ENCODE measurements at regions not wholly inside any gene's neighbourhood (a gene's known extent, or its start where the extent isn't known, plus 50 kb on each side); places are given as distances from the start of the nearest gene placed in this dataset.
"Not testable (repeated sequence)": the region's sequence is repeated elsewhere in the genome, so short reads cannot be mapped to it uniquely, and the experiment has no call there.

DNA sequence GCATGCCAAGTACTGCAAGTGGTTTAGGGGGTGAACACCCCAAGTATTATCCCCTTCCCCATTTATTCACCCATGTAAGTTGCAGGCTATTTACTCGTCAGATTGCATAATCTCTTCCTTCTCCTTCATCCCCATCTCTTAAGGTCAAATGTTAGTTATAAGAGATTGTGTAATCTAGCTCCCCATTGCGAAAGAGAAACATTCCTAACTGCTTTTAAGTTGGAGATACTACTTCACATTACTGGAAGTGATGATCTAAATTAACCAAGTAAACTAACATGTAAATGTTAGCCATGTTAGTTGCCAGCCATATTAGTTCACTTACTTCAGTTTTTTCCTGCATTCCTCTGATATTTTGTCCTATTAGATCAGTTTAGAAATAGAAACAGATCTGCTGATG lies 262.3 kb downstream of the TAF11L14 start:
- no peak for DNase-seq

DNA sequence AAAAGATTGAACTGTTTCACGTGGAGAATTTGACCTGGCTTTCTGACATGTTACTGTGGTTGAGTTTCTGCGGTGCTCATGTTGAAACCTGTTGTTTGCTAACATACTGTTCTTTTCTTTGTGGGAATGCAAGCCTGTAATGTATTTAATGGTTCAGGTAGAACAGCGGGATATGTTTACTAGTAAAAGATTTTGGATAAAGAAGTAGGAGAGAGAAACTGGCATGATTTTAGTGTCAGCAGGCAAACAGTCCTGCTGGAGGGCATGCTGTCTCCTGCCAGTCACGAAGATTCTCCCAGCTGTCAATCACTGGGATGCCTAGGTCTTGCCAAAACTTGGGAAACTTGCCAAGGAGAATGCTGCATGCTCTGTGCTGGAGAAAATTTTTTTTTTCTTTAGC lies 263.5 kb downstream of the TAF11L14 start:
- DNase-seq, result no peak

DNA sequence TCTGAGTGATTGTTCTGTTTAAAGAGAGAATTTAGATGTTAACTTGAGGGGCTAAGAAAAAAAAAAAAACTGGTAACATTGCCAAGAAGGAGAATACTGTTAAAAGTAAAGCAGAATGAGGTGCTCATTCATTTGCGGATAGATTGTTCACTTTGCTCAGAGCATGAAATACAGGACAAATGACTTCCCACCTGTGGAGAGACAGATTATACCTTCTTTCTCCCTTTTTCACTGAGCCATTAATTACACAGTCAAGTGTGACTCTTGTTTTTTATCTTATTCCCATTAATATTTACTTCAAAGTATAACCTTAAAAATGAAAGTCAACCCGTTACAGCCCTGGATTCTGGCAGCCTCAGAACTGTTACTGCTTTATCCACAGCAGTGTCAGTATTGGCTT lies 264.5 kb downstream of the TAF11L14 start:
- no peak for DNase-seq

DNA sequence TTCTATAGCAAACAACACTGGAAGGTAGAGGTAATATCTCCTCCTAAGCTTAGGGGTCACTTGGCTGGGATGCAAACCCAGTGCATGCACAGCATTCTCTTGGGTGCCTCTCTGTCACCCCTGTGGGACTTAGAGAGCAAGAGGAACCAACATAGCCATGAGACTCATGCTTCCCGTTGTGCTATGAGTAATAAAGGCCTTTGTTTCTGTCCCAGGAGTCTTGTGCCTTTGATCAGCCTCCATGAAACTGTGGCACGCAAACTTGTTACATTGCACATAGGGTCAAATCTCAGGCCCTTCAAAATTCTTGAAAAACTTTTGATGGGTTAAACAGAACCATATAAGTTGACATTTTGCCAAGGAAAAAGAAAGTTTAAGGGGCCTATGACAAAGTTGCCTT lies 272.8 kb downstream of the TAF11L14 start:
- no peak for DNase-seq

DNA sequence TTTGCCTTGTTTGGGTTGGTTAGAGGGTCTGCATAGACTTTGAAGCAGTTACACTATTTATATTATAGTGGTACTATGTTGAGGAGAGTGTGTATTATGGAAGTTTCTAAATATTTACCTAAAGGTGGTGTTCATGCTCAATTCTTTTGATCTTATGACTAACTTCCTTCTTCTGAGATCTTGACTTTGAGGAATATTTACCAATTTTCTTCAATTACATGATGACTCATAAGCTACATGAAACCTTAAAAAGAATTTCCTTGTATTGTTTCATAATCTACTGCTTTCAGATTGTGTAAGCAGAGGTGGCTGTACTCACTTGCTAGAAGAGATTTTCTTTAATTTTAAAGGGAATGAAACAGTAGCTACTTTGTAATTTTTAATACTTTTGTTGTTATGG lies 276.1 kb downstream of the TAF11L14 start:
- no peak for DNase-seq

DNA sequence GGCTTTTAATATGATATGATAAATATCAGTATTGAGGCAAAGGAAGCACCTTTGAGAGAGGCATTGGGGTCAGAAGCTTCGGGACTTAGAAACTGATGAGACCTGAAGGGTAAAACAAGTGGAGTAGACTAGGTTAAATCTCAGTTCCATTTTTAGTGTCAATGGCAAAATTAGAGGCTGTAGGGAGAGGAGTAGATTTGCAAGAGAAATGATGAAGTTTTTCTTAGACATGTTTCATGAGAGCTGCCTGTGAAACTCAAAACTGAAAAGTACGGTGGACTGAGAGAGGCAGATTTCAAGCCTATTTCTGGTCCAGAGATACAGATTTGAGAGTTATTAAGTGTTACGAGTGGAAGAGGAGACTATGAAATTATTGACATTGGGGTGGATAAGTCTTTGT lies 278.5 kb downstream of the TAF11L14 start:
- DNase-seq, result no peak

DNA sequence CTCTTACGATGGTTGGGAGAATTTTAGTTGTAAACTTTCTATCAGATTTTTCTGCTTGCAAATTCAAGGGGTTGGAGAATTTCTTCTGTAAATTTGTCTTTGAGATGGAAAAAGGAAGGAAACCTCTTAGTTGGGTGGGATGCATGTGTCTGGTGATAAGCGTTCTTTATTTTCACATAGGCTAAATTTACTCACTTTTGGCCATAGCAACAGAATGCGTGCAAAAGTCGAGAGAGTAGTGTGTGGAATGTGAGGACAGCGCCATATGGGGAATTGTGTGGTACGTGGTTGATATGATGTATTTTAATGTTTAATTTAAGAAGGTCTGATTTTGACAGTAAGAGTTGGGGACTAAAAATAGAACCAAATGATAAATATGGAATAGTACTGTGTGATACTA lies 282.2 kb downstream of the TAF11L14 start:
- no peak for DNase-seq

DNA sequence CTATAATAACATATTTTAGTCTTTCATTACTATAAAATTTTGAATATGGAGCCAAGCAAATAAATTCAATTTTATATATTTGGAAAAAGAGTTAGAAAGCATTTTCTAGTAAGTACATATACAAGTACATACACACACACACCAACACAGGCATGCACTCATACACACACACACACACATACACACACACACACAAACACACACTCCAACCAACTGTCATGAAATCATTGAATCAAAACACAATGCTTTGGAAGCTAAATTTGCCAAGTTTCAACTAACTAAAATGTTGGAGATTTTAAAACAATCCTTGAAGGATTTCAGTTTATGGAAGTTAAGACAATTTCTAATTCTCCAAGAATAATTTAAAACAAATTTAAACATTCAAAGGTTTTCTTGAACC lies 283.2 kb downstream of the TAF11L14 start:
- no peak for DNase-seq

DNA sequence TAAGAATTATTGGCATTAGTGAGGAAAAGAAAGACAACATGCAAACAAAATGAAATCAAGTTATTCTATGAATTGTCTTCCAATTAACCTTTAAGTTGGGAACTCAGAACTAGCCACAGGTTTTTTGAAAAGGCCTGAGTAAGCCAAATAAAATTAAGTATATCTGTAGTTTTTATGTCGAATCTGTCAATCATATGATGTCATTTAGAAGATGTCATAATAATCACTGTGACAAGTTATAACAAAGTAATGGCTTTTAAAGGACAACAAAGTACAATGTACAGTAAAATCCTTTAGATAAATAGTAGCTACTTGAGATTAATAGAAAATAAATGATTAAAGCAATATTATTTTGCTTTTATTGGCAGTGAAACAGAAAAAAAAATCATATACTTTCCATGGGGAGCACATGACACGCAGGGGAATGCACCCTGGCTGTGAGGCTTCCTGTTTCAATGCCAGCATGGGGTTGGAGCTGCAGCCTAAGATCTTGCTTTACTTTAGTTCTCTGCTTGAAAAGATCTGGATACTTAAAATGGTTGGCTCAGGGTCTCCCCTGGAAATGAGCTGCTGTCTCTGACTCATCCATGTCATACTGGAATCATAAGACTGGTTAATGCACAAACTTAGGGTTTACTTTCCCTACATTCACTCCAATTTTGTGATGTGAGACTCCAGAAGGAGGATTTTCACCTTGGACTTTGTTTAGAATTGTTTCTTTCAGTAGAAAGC lies 284.3 kb downstream of the TAF11L14 start:
- no peak for DNase-seq

DNA sequence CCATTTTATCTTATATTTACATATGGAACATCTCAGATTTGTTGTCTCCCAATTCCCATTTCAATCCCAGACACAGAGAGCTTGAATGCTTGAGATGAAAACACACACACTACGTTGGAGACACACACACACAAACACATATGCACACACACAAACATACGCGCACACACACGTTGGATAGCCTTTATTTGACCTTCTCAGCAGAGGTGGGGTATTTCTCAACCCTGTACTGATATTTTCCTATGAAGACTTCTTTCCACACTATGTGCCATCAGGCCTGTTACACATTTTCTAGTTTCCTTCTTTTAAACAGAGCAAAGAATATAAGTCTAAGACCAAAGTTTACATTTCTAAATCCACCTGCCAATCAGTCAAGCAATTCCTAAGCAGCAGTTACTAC lies 291.0 kb downstream of the TAF11L14 start:
- DNase-seq, result no peak

DNA sequence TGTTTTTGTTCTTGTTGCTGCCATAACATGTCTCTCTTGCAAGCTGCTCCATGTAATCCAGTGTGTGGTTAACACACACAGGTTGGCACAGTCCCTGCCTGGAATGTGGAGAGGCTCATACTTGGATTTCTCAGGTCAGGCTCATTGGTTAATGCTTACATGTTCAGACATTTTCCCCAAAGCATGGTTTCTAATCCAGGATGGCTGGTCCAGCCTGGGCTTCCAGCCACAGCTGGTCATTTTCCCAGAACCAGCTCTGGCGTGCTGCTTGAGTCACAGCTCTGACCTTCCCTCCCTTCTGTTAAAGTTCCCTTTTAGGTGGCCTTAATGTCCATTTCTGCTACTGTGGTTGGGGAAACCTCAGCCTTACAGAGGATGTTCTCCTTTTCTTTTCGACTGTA lies 294.3 kb downstream of the TAF11L14 start:
- no peak for DNase-seq

DNA sequence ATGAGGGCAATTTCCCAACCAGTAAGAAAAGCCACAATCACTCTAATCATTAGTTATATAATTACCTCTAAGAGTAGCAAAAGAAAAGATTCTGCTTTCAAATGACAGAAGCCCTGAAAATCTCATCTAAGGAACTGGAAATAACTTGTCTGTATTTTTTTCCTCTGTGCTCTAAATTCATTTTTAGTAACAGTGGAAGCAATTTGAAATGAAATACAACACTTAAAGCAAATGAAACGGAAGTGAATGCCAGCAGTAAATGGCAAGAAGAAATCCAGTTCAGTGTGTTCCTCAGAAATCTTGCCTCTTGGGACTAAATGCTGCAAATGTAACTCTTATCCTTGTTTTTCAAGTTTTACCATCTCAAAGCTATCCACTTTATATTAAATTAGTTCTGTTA lies 294.9 kb downstream of the TAF11L14 start:
- no peak for DNase-seq

DNA sequence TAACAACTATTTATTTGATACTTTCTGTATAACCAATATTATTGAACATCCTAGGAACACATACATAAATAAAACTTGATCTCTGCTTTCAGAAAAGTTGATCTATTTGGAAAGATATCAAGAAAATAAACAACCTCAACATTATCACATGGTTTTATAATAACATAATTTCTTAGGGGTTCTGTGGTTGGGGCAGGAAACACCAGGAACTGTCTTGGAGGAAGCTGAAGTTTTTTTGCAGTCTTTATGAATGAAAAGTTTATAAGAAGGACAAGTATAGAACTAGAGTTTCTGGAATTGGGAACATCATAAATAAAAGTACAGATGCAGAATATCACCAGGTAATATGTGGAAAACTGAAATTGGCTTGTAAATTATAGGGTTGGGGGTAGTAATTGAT lies 296.1 kb downstream of the TAF11L14 start:
- no peak for DNase-seq

DNA sequence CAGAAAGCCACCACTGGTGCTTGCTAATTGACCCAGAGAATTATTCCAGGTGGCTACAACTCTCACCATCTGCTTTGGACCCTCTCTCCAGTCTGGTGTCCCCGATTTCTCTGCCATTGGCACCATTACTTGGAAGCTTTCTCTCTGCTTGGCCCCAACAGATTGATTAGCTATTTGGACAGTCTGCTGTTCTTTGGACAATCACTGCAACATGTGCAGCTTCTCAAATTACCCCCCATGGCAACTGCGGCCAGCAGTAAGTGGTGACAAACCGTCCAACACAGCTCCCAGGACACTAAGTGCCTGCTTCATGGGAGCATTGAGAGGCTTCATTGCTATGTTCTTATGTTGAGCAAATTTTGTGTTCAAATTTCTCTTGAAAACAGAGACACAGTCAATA lies 309.8 kb downstream of the TAF11L14 start:
- DNase-seq, result no peak

DNA sequence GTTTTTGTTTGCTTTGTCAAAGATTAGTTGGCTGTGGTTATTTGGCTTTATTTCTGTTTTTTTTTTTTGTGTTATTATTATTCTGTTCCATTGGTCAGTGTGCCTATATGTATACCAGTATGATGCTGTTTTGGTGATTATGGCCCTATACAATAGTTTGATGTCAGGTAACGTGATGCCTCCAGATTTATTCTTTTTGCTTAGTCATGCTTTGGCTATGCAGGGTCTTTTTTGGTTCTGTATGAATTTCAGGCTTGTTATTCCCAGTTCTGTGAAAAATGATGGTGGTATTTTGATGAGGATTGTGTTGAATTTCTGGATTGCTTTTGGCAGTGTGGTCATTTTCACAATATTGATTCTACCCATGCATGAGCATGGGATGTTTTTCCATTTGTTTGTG lies 312.8 kb downstream of the TAF11L14 start:
- DNase-seq, result no peak

DNA sequence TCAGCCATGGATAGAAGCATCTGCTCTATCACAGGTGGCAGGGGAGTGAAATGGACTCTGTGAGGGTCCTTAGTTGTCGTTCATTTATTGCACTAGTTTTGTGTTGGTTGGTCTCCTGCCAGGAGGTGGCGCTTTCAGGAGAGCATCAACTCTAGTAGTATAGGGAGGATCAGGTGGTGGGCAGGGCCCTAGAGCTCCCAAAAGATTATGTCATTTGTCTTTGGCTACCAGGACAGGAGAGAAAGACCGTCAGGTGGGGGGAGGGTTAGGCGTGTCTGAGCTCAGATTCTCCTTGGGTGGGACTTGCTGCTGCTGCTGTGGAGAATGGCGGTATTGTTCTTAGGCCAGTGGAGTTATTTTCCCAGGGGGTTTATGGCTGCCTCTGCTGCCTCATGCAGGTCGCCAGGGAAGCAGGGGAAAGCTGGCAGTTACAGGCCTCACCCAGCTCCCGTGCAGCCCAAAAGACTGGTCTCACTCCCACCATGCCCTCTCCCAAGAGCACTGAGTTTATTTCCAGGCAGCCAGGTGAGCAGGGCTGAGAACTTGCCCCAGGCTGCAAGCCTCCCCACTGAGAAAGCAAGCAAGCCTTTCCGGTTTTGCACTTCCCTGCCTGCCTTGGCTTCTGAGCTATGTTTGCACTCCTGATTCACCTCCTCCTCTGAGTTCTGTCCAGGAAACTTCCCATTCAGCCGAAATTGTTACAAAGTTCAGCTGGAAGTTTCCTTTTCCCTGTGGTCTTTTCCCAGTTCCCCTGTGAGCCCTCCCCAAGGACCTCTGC lies 317.3 kb downstream of the TAF11L14 start:
- no peak for DNase-seq

DNA sequence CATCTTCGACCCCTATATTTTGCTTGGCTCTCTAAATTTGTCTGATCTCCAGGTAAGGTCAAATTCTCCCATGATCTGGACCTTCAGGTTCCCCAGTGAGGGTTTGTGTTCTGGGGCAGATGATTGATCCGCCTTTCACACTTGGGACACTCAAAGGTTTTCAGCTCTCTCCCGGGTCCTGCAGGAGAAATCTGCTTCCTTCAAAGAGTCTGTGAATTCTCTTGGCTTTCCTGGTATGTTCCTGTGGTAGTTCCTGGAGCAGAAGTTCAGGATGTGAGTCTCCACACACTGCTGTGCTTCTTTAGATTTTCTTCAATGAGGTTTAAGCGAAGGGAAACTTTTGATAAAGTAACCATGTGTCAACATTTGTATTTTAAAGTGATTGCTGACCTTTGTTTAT lies 318.0 kb downstream of the TAF11L14 start:
- no peak for DNase-seq

DNA sequence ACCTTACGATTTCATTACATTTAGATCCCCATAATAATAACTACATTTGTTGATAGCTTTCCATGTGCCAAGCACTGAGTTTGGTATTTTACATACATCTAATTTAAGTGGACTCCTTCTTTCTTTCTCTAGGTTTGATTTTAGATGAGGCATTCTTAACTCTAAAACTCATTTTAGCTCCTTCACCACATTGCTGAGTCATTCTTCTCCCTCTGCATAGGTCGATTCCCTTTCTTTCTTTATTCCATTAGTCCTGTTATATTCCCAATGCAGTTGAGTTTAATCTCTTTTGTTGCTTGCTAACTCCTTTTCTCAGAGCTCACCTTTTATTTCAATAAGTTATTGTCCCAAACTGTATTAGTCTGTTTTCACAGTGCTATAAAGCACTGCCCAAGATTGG lies 329.8 kb downstream of the TAF11L14 start:
- DNase-seq, result no peak

DNA sequence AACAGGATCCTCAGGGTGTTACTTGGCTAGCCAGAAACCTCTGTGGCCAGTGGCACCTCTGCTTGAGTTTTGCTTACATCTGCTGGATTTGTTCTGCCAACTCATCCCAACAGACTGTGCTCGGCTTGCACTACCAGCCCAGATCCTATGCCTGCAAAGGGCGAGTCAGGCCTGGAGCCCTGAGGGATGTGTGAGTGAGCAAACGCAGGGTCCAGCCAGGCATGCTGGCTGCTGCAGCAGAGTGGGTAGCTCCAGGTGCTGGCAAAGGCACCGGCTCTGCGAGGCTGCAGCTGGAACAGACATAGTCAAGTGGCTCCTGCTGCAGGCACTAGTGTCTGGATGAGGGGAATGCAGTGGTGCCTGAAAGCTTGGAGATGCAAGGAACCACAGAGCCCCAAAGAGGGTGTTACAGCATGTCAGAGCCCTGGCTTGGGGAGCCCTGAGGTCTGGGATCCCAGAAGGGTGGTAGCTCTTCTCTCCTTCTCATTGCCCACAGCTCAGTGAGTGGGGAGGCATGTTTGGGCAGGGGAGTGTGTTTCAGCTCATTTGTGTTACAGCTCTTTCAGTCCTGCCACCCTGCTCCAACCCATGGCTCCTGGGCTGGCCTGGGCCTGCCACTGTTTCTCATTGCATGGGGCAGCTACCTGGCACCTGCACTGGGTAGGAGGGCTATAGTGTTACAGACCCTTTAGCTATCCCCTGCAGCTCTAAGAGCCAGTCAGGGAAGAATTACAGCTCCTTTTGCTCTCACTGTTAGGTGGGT lies 332.6 kb downstream of the TAF11L14 start:
- no peak for DNase-seq

DNA sequence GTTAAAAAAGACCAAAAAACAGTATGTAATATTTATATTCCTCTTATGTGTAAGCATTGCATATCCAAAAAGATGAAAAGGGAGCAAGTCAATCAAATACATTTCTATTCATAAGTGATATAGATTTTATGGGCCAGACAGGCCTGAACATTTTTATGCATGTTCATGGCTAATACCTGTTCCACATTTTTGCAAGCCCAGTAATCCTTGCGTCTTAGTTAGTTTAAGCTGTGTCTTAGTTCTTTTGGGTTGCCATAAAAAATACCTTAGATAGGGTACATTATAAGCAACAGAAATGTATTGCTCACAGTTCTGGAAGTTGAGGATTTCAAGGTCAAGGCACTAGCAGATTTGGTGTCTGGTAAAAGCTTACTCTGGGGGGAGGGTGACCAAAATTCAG lies 342.1 kb downstream of the TAF11L14 start:
- no peak for DNase-seq

DNA sequence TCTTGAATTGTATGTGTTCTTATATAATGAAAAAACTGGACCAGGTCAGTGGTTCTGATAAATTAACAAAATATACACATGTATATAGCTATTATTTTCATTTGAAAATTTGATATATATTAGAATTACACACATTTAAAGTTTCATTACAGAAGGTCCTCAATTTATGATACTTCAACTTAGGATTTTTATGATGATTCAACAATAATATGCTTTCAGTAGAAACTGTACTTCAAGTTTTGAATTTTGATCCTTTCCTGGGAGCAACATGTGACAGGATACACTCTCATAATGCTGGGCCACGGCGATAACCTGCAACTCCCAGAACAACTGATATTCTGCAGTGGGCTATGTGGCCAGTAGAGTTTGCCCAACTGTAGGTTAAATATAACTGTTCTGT lies 344.7 kb downstream of the TAF11L14 start:
- no peak for DNase-seq

DNA sequence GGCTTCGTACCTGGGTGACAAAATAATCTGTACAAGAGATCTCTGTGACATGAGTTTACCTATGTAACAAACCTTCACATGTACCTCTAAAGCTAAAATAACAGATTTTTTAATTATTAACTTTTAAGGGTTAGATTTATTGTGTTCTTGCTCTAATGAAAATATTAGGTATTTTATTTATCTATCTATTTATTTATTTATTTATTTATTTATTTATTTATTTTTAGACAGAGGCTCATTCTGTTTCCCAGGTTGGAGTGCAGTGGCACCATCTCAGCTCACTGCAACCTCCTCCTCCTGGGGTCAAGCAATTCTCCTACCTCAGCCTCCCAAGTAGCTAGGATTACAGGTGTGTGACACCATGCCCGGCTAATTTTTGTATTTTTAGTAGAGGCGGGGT lies 348.4 kb downstream of the TAF11L14 start:
- not testable (repeated sequence) for DNase-seq

DNA sequence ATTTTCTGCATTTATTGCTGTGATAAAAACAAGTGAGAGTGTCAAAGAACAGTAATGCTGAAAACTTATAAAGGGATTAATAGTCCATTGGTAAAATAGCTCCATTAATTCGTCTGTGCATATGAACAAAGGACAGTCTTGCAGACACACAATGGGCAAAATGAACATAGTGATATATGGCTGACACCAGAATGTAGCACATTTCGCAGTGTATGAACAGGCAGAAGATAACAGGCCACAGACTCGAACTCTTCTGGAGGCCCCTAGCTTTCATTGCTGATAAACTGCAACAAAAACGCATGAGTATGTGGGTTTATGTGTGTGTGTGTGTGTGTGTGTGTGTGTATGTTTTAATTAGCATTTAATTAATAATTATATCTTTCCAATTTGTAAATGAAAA lies 354.8 kb downstream of the TAF11L14 start:
- DNase-seq, result no peak

All from activated naive CD4-positive, alpha-beta T cell treated with anti-CD3 and anti-CD28 coated beads, Interleukin-2, amount 50 U/mL, for 16 hours (primary cell).